HG02938 (cell line): ENCODE measurements at regions not wholly inside any gene's neighbourhood (a gene's known extent, or its start where the extent isn't known, plus 50 kb on each side); places are given as distances from the start of the nearest gene placed in this dataset.

ENCODE experiments used
- ATAC-seq: cut with Tn5 transposase; IDR thresholded peaks from one replicate; pipeline ENCODE4 v1.9.1; 2021; ENCODE audit warnings: mild to moderate bottlenecking, moderate library complexity; ENCODE audit not compliant: unreplicated experiment

- ATAC-seq, result no peak
Observed at GRCh38 chr13:83229574-83230305, 652.5 kb downstream of the SLITRK1 start.

GRCh38 chr13:83223546-83223945 lies 658.7 kb downstream of the SLITRK1 start:
- no peak for ATAC-seq

- ATAC-seq, result no peak
Observed at GRCh38 chr13:83221813-83222241, 660.4 kb downstream of the SLITRK1 start.

- no peak for ATAC-seq
Observed at GRCh38 chr13:83221256-83221655, 661.0 kb downstream of the SLITRK1 start.

- ATAC-seq, result no peak
Observed at GRCh38 chr13:83220241-83220640, 662.0 kb downstream of the SLITRK1 start.

GRCh38 chr13:83219832-83220231 lies 662.4 kb downstream of the SLITRK1 start:
- no peak for ATAC-seq

GRCh38 chr13:83216479-83217245 lies 665.6 kb downstream of the SLITRK1 start:
- no peak for ATAC-seq

GRCh38 chr13:83215627-83216026 lies 666.6 kb downstream of the SLITRK1 start:
- no peak for ATAC-seq

GRCh38 chr13:83214452-83214851 lies 667.8 kb downstream of the SLITRK1 start:
- ATAC-seq, result no peak

- ATAC-seq, result no peak
Observed at GRCh38 chr13:83211301-83211700, 671.0 kb downstream of the SLITRK1 start.

- no peak for ATAC-seq
Observed at GRCh38 chr13:83204886-83205285, 677.4 kb downstream of the SLITRK1 start.

- ATAC-seq, result no peak
Observed at GRCh38 chr13:83201506-83201905, 680.8 kb downstream of the SLITRK1 start.

GRCh38 chr13:83197316-83197715 lies 685.0 kb downstream of the SLITRK1 start:
- no peak for ATAC-seq

- no peak for ATAC-seq
Observed at GRCh38 chr13:83190020-83190419, 692.3 kb downstream of the SLITRK1 start.

- no peak for ATAC-seq
Observed at GRCh38 chr13:83184819-83185218, 697.5 kb downstream of the SLITRK1 start.

GRCh38 chr13:83184150-83184475 lies 698.2 kb downstream of the SLITRK1 start:
- ATAC-seq, result no peak

- ATAC-seq, result no peak
Observed at GRCh38 chr13:83183439-83184149, 698.7 kb downstream of the SLITRK1 start.

GRCh38 chr13:83182845-83183244 lies 699.4 kb downstream of the SLITRK1 start:
- no peak for ATAC-seq

GRCh38 chr13:83178008-83178407 lies 704.3 kb downstream of the SLITRK1 start:
- no peak for ATAC-seq

- ATAC-seq, result no peak
Observed at GRCh38 chr13:83168590-83168989, 713.7 kb downstream of the SLITRK1 start.

GRCh38 chr13:83167203-83167602 lies 715.1 kb downstream of the SLITRK1 start:
- no peak for ATAC-seq

- no peak for ATAC-seq
Observed at GRCh38 chr13:83166550-83166949, 715.7 kb downstream of the SLITRK1 start.
